IPS-15b (cell line): ENCODE measurements at regions not wholly inside any gene's neighbourhood (a gene's known extent, or its start where the extent isn't known, plus 50 kb on each side); places are given as distances from the start of the nearest gene placed in this dataset.

Experiments
- H3K27me3 ChIP-seq: one replicate; pipeline ENCODE4 v1.6.1; 2013; ENCODE audit warnings: low read length; ENCODE audit not compliant: control insufficient read depth, insufficient read depth
- H3K36me3 ChIP-seq: one replicate; pipeline ENCODE4 v1.6.1; 2013; ENCODE audit warnings: low read length; ENCODE audit not compliant: control insufficient read depth, insufficient read depth
- H3K4me1 ChIP-seq: one replicate; pipeline ENCODE4 v1.6.1; 2013; ENCODE audit warnings: mild to moderate bottlenecking, low read length; ENCODE audit not compliant: control insufficient read depth, insufficient read depth
- H3K4me3 ChIP-seq: one replicate; pipeline ENCODE4 v1.5.1; 2013; ENCODE audit warnings: low read depth, low read length
- H3K9ac ChIP-seq: one replicate; pipeline ENCODE4 v1.6.1; 2013; ENCODE audit warnings: low read depth, mild to moderate bottlenecking, low read length
- H3K9me3 ChIP-seq: one replicate; pipeline ENCODE4 v1.6.1; 2013; ENCODE audit warnings: mild to moderate bottlenecking, low read length; ENCODE audit not compliant: control insufficient read depth, insufficient read depth

GRCh38 chr13:103803349-103803748 is 737.1 kb upstream of the SLC10A2 start:
- Histone ChIP-seq H3K4me1 (no peaks in the 10 kb centered on the region), H3K36me3 (no peaks in the 10 kb centered on the region), H3K27me3 (no peaks in the 10 kb centered on the region), H3K9ac (no peak overlapping the region), H3K4me3 (no peak overlapping the region), H3K9me3 (no peaks in the 10 kb centered on the region)

- Histone ChIP-seq H3K4me1 (no peaks in the 10 kb centered on the region), H3K9ac (no peak overlapping the region), H3K36me3 (no peaks in the 10 kb centered on the region), H3K4me3 (no peak overlapping the region), H3K9me3 (no peaks in the 10 kb centered on the region), H3K27me3 (no peaks in the 10 kb centered on the region)
Observed at GRCh38 chr13:103799028-103799427, 732.8 kb upstream of the SLC10A2 start.

GRCh38 chr13:103795892-103796478 is 729.8 kb upstream of the SLC10A2 start:
- Histone ChIP-seq H3K9me3 (no peaks in the 10 kb centered on the region), H3K27me3 (no peaks in the 10 kb centered on the region), H3K4me3 (no peak overlapping the region), H3K4me1 (no peaks in the 10 kb centered on the region), H3K9ac (no peak overlapping the region), H3K36me3 (no peaks in the 10 kb centered on the region)

- Histone ChIP-seq H3K27me3 (no peaks in the 10 kb centered on the region), H3K9ac (no peak overlapping the region), H3K4me3 (no peak overlapping the region), H3K9me3 (no peaks in the 10 kb centered on the region), H3K4me1 (no peaks in the 10 kb centered on the region), H3K36me3 (no peaks in the 10 kb centered on the region)
Observed at GRCh38 chr13:103794526-103794925, 728.3 kb upstream of the SLC10A2 start.

GRCh38 chr13:103788061-103788652 is 721.9 kb upstream of the SLC10A2 start:
- H3K9me3 ChIP-seq: peaks cover 8% of the 10 kb centered on the region
- H3K27me3 ChIP-seq: no peaks in the 10 kb centered on the region

GRCh38 chr13:103772576-103772975 is 706.4 kb upstream of the SLC10A2 start:
- no peak overlapping the region for H3K4me3 ChIP-seq
- H3K4me1 ChIP-seq: no peaks in the 10 kb centered on the region
- no peaks in the 10 kb centered on the region for H3K27me3 ChIP-seq
- no peaks in the 10 kb centered on the region for H3K36me3 ChIP-seq
- no peak overlapping the region for H3K9ac ChIP-seq
- H3K9me3 ChIP-seq: no peaks in the 10 kb centered on the region

More at GRCh38 chr13:103788061-103788652, 721.9 kb upstream of the SLC10A2 start:
- Histone ChIP-seq H3K9ac (no peak overlapping the region), H3K36me3 (no peaks in the 10 kb centered on the region), H3K4me1 (no peaks in the 10 kb centered on the region), H3K4me3 (no peak overlapping the region)

- Histone ChIP-seq H3K4me1 (no peaks in the 10 kb centered on the region), H3K9me3 (peaks cover 2% of the 10 kb centered on the region), H3K27me3 (no peaks in the 10 kb centered on the region), H3K9ac (no peak overlapping the region), H3K36me3 (no peaks in the 10 kb centered on the region), H3K4me3 (no peak overlapping the region)
Observed at GRCh38 chr13:103762523-103762922, 696.3 kb upstream of the SLC10A2 start.

- Histone ChIP-seq H3K36me3 (no peaks in the 10 kb centered on the region), H3K9me3 (no peaks in the 10 kb centered on the region), H3K4me3 (no peak overlapping the region), H3K4me1 (no peaks in the 10 kb centered on the region), H3K27me3 (no peaks in the 10 kb centered on the region), H3K9ac (no peak overlapping the region)
Observed at GRCh38 chr13:103759361-103759760, 693.1 kb upstream of the SLC10A2 start.

GRCh38 chr13:103758222-103758621 is 692.0 kb upstream of the SLC10A2 start:
- Histone ChIP-seq H3K4me3 (no peak overlapping the region), H3K9ac (no peak overlapping the region), H3K36me3 (no peaks in the 10 kb centered on the region), H3K4me1 (no peaks in the 10 kb centered on the region), H3K27me3 (no peaks in the 10 kb centered on the region), H3K9me3 (no peaks in the 10 kb centered on the region)

GRCh38 chr13:103757361-103757760 is 691.1 kb upstream of the SLC10A2 start:
- Histone ChIP-seq H3K9ac (no peak overlapping the region), H3K4me3 (no peak overlapping the region), H3K27me3 (no peaks in the 10 kb centered on the region), H3K4me1 (no peaks in the 10 kb centered on the region), H3K9me3 (no peaks in the 10 kb centered on the region), H3K36me3 (no peaks in the 10 kb centered on the region)

- Histone ChIP-seq H3K27me3 (no peaks in the 10 kb centered on the region), H3K9me3 (no peaks in the 10 kb centered on the region), H3K9ac (no peak overlapping the region), H3K36me3 (no peaks in the 10 kb centered on the region), H3K4me3 (no peak overlapping the region), H3K4me1 (no peaks in the 10 kb centered on the region)
Observed at GRCh38 chr13:103754783-103755182, 688.6 kb upstream of the SLC10A2 start.

GRCh38 chr13:103734837-103735236 is 668.6 kb upstream of the SLC10A2 start:
- Histone ChIP-seq H3K4me3 (no peak overlapping the region), H3K9me3 (no peaks in the 10 kb centered on the region), H3K27me3 (no peaks in the 10 kb centered on the region), H3K9ac (no peak overlapping the region), H3K36me3 (no peaks in the 10 kb centered on the region), H3K4me1 (no peaks in the 10 kb centered on the region)
